ENCODE measurements at regions not wholly inside any gene's neighbourhood (a gene's known extent, or its start where the extent isn't known, plus 50 kb on each side); places are given as distances from the start of the nearest gene placed in this dataset.

DNA sequence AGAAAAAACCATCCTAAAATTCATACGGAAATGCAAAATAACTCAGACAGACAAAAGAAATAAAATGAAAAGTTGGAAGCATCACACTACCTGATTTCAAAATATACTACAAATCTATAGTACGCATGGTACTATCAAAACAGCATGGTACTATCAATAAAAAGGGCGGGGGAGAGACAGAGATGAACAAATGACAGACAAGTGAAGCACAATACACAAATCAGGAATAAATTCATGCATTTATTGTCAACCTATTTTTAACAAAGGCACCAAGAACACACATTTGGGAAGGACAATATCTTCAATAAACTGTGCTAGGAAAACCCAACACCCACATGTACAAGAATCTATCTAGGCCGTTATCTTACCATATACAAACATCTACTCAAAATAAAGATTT lies 207.4 kb upstream of the WSB1 start (continued):
- TF ChIP-seq, protein P1, sequence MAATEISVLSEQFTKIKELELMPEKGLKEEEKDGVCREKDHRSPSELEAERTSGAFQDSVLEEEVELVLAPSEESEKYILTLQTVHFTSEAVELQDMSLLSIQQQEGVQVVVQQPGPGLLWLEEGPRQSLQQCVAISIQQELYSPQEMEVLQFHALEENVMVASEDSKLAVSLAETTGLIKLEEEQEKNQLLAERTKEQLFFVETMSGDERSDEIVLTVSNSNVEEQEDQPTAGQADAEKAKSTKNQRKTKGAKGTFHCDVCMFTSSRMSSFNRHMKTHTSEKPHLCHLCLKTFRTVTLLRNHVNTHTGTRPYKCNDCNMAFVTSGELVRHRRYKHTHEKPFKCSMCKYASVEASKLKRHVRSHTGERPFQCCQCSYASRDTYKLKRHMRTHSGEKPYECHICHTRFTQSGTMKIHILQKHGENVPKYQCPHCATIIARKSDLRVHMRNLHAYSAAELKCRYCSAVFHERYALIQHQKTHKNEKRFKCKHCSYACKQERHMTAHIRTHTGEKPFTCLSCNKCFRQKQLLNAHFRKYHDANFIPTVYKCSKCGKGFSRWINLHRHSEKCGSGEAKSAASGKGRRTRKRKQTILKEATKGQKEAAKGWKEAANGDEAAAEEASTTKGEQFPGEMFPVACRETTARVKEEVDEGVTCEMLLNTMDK (IDR thresholded peaks at IDR 0.05; ENCODE audit: borderline replicate concordance, insufficient read depth, low read depth, low read length, poor library complexity, severe bottlenecking) = no peak
- TF ChIP-seq, protein P2, sequence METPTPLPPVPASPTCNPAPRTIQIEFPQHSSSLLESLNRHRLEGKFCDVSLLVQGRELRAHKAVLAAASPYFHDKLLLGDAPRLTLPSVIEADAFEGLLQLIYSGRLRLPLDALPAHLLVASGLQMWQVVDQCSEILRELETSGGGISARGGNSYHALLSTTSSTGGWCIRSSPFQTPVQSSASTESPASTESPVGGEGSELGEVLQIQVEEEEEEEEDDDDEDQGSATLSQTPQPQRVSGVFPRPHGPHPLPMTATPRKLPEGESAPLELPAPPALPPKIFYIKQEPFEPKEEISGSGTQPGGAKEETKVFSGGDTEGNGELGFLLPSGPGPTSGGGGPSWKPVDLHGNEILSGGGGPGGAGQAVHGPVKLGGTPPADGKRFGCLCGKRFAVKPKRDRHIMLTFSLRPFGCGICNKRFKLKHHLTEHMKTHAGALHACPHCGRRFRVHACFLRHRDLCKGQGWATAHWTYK (CRISPR knock-in tag; IDR thresholded peaks at IDR 0.05) = no peak
- TF ChIP-seq ZNF184 (CRISPR knock-in tag; IDR thresholded peaks at IDR 0.05) = no peak
- TF ChIP-seq YBX1 (IDR thresholded peaks at IDR 0.05) = no peak
- no peak for TF ChIP-seq MTA2 (IDR thresholded peaks at IDR 0.05; ENCODE audit: low read depth)
- TF ChIP-seq L3MBTL2 (IDR thresholded peaks at IDR 0.05) = no peak
- TF ChIP-seq, protein P3, sequence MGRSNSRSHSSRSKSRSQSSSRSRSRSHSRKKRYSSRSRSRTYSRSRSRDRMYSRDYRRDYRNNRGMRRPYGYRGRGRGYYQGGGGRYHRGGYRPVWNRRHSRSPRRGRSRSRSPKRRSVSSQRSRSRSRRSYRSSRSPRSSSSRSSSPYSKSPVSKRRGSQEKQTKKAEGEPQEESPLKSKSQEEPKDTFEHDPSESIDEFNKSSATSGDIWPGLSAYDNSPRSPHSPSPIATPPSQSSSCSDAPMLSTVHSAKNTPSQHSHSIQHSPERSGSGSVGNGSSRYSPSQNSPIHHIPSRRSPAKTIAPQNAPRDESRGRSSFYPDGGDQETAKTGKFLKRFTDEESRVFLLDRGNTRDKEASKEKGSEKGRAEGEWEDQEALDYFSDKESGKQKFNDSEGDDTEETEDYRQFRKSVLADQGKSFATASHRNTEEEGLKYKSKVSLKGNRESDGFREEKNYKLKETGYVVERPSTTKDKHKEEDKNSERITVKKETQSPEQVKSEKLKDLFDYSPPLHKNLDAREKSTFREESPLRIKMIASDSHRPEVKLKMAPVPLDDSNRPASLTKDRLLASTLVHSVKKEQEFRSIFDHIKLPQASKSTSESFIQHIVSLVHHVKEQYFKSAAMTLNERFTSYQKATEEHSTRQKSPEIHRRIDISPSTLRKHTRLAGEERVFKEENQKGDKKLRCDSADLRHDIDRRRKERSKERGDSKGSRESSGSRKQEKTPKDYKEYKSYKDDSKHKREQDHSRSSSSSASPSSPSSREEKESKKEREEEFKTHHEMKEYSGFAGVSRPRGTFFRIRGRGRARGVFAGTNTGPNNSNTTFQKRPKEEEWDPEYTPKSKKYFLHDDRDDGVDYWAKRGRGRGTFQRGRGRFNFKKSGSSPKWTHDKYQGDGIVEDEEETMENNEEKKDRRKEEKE (IDR thresholded peaks at IDR 0.05; ENCODE audit: borderline replicate concordance in 1 of 2, control insufficient read depth in 1 of 2, low read depth in 2 of 2, low read length in 1 of 2) = peak in 1 of 2 experiments; percentile 78; a peak in 1 of 4 replicates
- TF ChIP-seq, protein P4, sequence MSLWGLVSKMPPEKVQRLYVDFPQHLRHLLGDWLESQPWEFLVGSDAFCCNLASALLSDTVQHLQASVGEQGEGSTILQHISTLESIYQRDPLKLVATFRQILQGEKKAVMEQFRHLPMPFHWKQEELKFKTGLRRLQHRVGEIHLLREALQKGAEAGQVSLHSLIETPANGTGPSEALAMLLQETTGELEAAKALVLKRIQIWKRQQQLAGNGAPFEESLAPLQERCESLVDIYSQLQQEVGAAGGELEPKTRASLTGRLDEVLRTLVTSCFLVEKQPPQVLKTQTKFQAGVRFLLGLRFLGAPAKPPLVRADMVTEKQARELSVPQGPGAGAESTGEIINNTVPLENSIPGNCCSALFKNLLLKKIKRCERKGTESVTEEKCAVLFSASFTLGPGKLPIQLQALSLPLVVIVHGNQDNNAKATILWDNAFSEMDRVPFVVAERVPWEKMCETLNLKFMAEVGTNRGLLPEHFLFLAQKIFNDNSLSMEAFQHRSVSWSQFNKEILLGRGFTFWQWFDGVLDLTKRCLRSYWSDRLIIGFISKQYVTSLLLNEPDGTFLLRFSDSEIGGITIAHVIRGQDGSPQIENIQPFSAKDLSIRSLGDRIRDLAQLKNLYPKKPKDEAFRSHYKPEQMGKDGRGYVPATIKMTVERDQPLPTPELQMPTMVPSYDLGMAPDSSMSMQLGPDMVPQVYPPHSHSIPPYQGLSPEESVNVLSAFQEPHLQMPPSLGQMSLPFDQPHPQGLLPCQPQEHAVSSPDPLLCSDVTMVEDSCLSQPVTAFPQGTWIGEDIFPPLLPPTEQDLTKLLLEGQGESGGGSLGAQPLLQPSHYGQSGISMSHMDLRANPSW (CRISPR knock-in tag; IDR thresholded peaks at IDR 0.05) = no peak
- TF ChIP-seq BMI1 (IDR thresholded peaks at IDR 0.05; ENCODE audit: low read length) = no peak
- no peak for TF ChIP-seq ZNF780A (CRISPR knock-in tag; IDR thresholded peaks at IDR 0.05)
- no peak for TF ChIP-seq DDX20 (tag; IDR thresholded peaks at IDR 0.05; ENCODE audit: low read depth)
- TF ChIP-seq POLR2AphosphoS5 (IDR thresholded peaks at IDR 0.05; ENCODE audit: control insufficient read depth, insufficient read depth, low read depth, low read length) = peak; percentile 5; the same call in 1 of the 2 replicates
- no peak for TF ChIP-seq RAD51 (IDR thresholded peaks at IDR 0.05; ENCODE audit: borderline replicate concordance, low read depth)
- TF ChIP-seq ZNF431 (CRISPR knock-in tag; IDR thresholded peaks at IDR 0.05) = no peak
- TF ChIP-seq ZKSCAN3 (CRISPR knock-in tag; IDR thresholded peaks at IDR 0.05) = no peak
- no peak for TF ChIP-seq ZNF354B (CRISPR knock-in tag; IDR thresholded peaks at IDR 0.05)
- no peak for TF ChIP-seq NFE2 (IDR thresholded peaks at IDR 0.05; ENCODE audit: low read depth)
- no peak for TF ChIP-seq ILF3 (IDR thresholded peaks at IDR 0.05; ENCODE audit: borderline replicate concordance)
- TF ChIP-seq SIRT6 (IDR thresholded peaks at IDR 0.05; ENCODE audit: low read depth, low read length) = no peak
- no peak for TF ChIP-seq HMG20A (CRISPR knock-in tag; conservative IDR thresholded peaks at IDR 0.05)

All from K562 (cell line).